Neutrophil (primary cell): ENCODE measurements at regions not wholly inside any gene's neighbourhood (a gene's known extent, or its start where the extent isn't known, plus 50 kb on each side); places are given as distances from the start of the nearest gene placed in this dataset.

Experiments
- H3K27ac ChIP-seq: fragments of 200-600 bp; sonication (generic); 2 replicates; pipeline ENCODE4 v1.5.1; 2016; ENCODE audit warnings: mild to moderate bottlenecking, moderate library complexity
- H3K27me3 ChIP-seq: fragments of 200-600 bp; sonication (generic); 2 replicates; pipeline ENCODE4 v1.6.0; 2016; ENCODE audit warnings: mild to moderate bottlenecking
- H3K36me3 ChIP-seq: fragments of 200-600 bp; sonication (generic); 2 replicates; pipeline ENCODE4 v1.5.1; 2017
- H3K4me1 ChIP-seq, 2 experiments: fragments of 200-600 bp in 1 of 2; sonication (generic) in 1 of 2; 1 replicate in 1 of 2; 2 replicates in 1 of 2; pipeline versions ENCODE4 v1.5.1 to v1.6.1; 2013 to 2016; ENCODE audit warnings: low read depth in 1 of 2, low read length in 1 of 2, mild to moderate bottlenecking in 1 of 2, moderate library complexity in 1 of 2; ENCODE audit not compliant: control insufficient read depth in 1 of 2, insufficient read depth in 1 of 2
- H3K4me3 ChIP-seq, 2 experiments: fragments of 200-600 bp in 1 of 2; sonication (generic) in 1 of 2; 1 replicate in 1 of 2; 2 replicates in 1 of 2; pipeline ENCODE4 v1.5.1; 2013 to 2016; ENCODE audit warnings: low read depth in 1 of 2, low read length in 1 of 2, mild to moderate bottlenecking in 1 of 2, moderate library complexity in 1 of 2
- H3K9me3 ChIP-seq: fragments of 200-600 bp; sonication (generic); 2 replicates; pipeline ENCODE4 v1.5.1; 2016
- TF ChIP-seq, protein P1 (sequence below): fragments of 200-600 bp; sonication (generic); IDR thresholded peaks from 2 replicates; pipeline ENCODE4 v1.5.1; 2016; ENCODE audit warnings: antibody characterized with exemption

GRCh38 chr15:91609966-91610365, 243.5 kb upstream of the SLCO3A1 start:
- peaks cover 17% of the 10 kb centered on the region for H3K27me3 ChIP-seq
- no peaks in the 10 kb centered on the region for H3K4me1 ChIP-seq
- no peak overlapping the region for H3K27ac ChIP-seq
- H3K36me3 ChIP-seq: no peaks in the 10 kb centered on the region
- TF ChIP-seq, protein P1, sequence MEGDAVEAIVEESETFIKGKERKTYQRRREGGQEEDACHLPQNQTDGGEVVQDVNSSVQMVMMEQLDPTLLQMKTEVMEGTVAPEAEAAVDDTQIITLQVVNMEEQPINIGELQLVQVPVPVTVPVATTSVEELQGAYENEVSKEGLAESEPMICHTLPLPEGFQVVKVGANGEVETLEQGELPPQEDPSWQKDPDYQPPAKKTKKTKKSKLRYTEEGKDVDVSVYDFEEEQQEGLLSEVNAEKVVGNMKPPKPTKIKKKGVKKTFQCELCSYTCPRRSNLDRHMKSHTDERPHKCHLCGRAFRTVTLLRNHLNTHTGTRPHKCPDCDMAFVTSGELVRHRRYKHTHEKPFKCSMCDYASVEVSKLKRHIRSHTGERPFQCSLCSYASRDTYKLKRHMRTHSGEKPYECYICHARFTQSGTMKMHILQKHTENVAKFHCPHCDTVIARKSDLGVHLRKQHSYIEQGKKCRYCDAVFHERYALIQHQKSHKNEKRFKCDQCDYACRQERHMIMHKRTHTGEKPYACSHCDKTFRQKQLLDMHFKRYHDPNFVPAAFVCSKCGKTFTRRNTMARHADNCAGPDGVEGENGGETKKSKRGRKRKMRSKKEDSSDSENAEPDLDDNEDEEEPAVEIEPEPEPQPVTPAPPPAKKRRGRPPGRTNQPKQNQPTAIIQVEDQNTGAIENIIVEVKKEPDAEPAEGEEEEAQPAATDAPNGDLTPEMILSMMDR: no peak
- H3K4me3 ChIP-seq: no peak overlapping the region
- no peaks in the 10 kb centered on the region for H3K9me3 ChIP-seq

GRCh38 chr15:91611561-91612323, 241.8 kb upstream of the SLCO3A1 start:
- H3K27me3 ChIP-seq: peaks cover under 1% of the 10 kb centered on the region
- H3K4me1 ChIP-seq: no peaks in the 10 kb centered on the region
- no peak overlapping the region for H3K27ac ChIP-seq
- no peaks in the 10 kb centered on the region for H3K36me3 ChIP-seq
- TF ChIP-seq, protein P1: no peak
- no peaks in the 10 kb centered on the region for H3K9me3 ChIP-seq
- no peak overlapping the region for H3K4me3 ChIP-seq

DNA sequence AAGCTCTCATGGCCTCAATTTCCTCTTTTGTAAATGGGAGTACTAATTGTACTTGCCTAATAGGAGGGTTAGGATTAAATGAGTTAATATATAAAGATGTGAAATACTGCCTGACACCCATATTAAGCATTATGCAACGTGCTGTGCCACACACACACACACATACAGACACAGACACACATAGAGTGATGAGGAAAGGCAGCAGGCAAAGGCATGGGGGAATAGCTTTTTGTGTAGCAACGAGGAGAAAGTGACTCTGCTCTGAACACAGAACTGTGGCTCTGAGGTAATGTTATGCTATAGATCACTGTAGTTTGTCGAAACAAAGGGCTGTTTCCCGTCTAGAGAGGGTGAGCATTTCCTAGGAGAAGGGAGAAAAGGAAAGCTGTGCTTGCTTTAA, 233.3 kb upstream of the SLCO3A1 start:
- no peak overlapping the region for H3K27ac ChIP-seq
- H3K4me3 ChIP-seq: no peak overlapping the region

DNA sequence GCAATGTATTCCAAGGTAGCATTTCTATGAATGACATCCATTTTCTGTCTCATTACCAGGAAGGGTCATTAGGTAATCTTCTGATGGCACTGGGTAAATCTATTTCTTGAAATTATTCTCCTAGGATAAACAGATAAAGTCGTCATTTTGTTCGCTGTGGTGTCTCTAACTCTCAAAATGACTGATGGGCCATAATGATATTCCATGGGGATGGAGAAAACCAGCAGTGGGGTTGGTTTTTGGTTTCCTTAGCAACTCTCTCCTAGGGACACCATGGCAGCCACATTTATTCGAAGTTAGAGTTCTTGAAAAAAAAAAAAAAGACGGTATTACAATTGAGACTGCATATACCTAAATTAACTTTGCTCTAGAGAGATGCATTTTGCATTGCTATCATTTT, 231.3 kb upstream of the SLCO3A1 start:
- Histone ChIP-seq H3K4me3 (no peak overlapping the region), H3K36me3 (no peaks in the 10 kb centered on the region), H3K9me3 (no peaks in the 10 kb centered on the region), H3K27me3 (peaks cover 16% of the 10 kb centered on the region), H3K27ac (no peak overlapping the region), H3K4me1 (no peaks in the 10 kb centered on the region)
- TF ChIP-seq, protein P1: no peak

More for the DNA sequence above, 233.3 kb upstream of the SLCO3A1 start:
- H3K27me3 ChIP-seq: peaks cover 16% of the 10 kb centered on the region
- H3K4me1 ChIP-seq: no peaks in the 10 kb centered on the region
- no peaks in the 10 kb centered on the region for H3K36me3 ChIP-seq
- H3K9me3 ChIP-seq: no peaks in the 10 kb centered on the region
- TF ChIP-seq, protein P1: no peak

GRCh38 chr15:91622711-91623342, 230.7 kb upstream of the SLCO3A1 start:
- TF ChIP-seq, protein P1: no peak
- Histone ChIP-seq H3K9me3 (no peaks in the 10 kb centered on the region), H3K4me1 (no peaks in the 10 kb centered on the region), H3K4me3 (no peak overlapping the region), H3K36me3 (no peaks in the 10 kb centered on the region), H3K27ac (no peak overlapping the region), H3K27me3 (peaks cover 16% of the 10 kb centered on the region)
